GM21515 (cell line): ENCODE measurements at regions not wholly inside any gene's neighbourhood (a gene's known extent, or its start where the extent isn't known, plus 50 kb on each side); places are given as distances from the start of the nearest gene placed in this dataset.

Experiments
- ATAC-seq: cut with Tn5 transposase; IDR thresholded peaks from one replicate; pipeline ENCODE4 v1.9.1; 2021; ENCODE audit not compliant: unreplicated experiment

GRCh38 chr6:15957655-15958169 is 171.2 kb upstream of the MYLIP start:
- ATAC-seq: no peak

GRCh38 chr6:15956205-15957106 is 172.4 kb upstream of the MYLIP start:
- no peak for ATAC-seq

GRCh38 chr6:15955484-15955883 is 173.4 kb upstream of the MYLIP start:
- no peak for ATAC-seq

GRCh38 chr6:15953152-15953880 is 175.6 kb upstream of the MYLIP start:
- ATAC-seq: no peak

- ATAC-seq: no peak
These were observed 176.4 kb upstream of the MYLIP start for GRCh38 chr6:15952231-15953151.

- no peak for ATAC-seq
These were observed 177.8 kb upstream of the MYLIP start for GRCh38 chr6:15950962-15951569.

- no peak for ATAC-seq
These were observed 178.9 kb upstream of the MYLIP start for GRCh38 chr6:15949982-15950381.

- no peak for ATAC-seq
These were observed 179.7 kb upstream of the MYLIP start for GRCh38 chr6:15948930-15949900.

- no peak for ATAC-seq
These were observed 181.0 kb upstream of the MYLIP start for GRCh38 chr6:15947923-15948322.

- no peak for ATAC-seq
These were observed 181.4 kb upstream of the MYLIP start for GRCh38 chr6:15947436-15947835.

- no peak for ATAC-seq
These were observed 182.0 kb upstream of the MYLIP start for GRCh38 chr6:15946701-15947385.

GRCh38 chr6:15945593-15946159 is 183.2 kb upstream of the MYLIP start:
- ATAC-seq: no peak

- no peak for ATAC-seq
These were observed 185.5 kb upstream of the MYLIP start for GRCh38 chr6:15943423-15943822.

GRCh38 chr6:15941168-15941567 is 187.7 kb upstream of the MYLIP start:
- peak; percentile 63 for ATAC-seq

GRCh38 chr6:15938107-15938506 is 190.8 kb upstream of the MYLIP start:
- ATAC-seq: no peak

- ATAC-seq: no peak
These were observed 191.3 kb upstream of the MYLIP start for GRCh38 chr6:15937602-15938001.

- ATAC-seq: peak; percentile 58
These were observed 192.4 kb upstream of the MYLIP start for GRCh38 chr6:15936503-15936902.

- ATAC-seq: no peak
These were observed 193.2 kb upstream of the MYLIP start for GRCh38 chr6:15935661-15936060.
